HPDE6-E6E7 (cell line): ENCODE measurements at regions not wholly inside any gene's neighbourhood (a gene's known extent, or its start where the extent isn't known, plus 50 kb on each side); places are given as distances from the start of the nearest gene placed in this dataset.

Experiments
- DNase-seq: peaks from one replicate; pipeline ENCODE4 v3.0.0; 2011; ENCODE audit warnings: missing footprints; ENCODE audit errors: extremely low spot score

DNA sequence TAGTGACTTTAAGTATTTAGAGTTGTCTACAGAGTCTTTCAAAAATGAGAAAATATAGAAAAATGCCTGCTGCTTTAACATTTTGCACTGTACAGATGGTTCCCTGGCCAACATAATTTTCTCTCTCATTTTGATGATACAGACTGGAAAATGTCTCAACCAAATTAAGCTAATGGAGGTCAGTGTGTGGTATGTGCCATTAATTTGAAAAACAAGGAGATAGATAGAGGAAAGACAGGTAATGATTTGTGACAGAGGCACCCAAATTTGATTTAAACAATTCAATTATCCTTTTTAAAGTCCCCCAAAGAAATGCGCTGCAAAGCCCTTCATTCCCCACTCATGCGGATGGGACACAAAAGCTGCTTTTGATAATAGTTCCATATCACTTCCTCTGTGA, 140.0 kb downstream of the ASCL1 start:
- DNase-seq, result no peak

DNA sequence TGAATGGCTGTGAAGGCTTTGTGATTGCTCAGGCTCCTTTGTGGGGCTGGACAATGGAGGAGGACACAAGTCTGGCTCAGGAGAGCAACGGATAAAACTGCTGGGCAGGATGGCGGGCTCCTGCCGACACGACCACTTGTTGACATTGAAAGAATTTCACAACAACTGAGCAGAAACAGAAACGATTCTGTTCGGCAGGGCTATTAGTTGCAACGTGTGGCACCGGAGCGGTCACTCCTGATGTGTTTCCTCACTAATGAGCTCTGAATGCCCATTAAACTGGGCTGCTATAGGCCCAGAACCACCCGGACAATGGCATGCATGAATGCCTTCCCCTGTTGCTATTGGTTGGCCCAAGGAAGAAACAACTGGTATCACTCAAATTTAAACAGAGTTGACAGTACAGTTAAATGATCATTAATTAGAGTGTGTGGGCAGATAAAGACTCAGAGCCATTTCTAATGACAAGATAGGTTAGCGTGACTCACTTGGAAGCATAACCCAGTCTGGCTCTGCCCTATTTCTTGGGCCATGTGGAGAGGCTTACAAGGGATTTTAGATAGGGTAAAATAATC, 142.9 kb downstream of the ASCL1 start:
- no peak for DNase-seq

DNA sequence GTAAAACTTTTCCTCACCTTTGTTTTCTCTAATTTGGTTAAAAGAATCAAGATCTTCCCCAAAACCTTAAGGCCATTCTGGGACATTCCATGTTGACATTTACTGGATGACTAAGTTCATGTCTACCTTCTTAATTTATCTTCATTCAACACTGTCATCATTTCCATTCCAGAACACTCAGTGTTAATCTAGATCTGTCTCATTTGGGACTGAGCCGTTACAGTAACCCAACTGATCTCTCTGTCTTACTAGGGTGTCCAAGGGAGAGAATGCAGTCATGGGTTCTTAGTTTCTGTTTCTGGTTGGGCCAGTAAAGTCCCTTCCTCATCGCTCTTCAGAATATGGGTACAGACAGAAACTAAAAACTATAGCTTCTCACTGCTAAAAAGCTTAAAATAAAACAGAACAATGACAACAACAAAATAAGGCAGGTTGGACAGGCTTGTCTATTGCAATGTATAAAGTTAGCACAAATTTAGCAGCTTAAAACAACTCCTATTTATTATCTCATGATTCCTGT, 144.8 kb downstream of the ASCL1 start:
- DNase-seq, result no peak

DNA sequence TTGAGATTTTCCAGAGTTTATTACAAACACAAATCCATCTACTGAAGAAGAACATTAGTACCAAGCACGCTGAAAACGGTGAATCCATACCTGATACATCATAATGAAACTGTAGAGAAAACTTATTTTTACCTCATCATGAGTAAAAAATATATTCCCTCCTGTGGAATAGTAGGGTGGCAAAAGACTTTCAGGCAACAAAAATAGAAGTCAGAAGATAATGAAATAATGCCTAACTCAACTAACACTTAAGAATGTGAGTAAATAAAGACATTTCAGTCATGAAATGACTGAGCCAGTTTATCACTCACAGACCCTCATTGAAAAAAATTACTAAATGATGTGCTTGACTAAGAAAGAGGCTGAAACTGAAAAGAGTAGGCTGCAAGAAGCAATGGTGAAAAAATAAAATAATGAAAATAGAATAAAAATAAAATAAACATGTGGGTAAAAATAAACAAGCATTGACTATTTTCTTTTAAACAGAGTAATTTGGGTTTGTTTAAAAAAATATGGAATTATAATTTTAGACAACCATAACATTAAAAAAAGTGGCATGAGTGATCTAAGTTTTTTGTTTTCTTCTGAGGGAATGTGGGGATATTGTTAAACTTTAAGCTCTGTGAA, 148.6 kb downstream of the ASCL1 start:
- DNase-seq, result no peak

DNA sequence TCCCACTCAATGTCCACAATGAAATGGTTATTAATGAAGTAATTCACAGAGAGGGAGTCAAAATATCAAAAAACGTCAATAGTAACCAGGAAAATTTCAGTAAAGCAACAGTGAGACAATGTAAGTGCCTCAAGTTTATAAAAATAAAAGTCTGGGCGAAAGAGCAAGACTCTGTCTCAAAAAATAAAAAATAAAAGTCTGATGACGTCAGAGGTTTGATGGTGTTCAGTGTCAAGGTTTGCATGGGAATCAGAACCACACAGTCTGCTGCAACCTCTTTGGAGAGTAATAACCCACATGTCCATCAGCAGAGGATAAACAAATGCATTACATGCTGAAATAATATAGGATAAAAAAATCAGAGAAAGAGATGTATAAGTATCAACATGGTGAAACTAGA, 152.4 kb downstream of the ASCL1 start:
- DNase-seq, result no peak

GRCh38 chr12:103114296-103115055, 157.0 kb downstream of the ASCL1 start:
- no peak for DNase-seq

DNA sequence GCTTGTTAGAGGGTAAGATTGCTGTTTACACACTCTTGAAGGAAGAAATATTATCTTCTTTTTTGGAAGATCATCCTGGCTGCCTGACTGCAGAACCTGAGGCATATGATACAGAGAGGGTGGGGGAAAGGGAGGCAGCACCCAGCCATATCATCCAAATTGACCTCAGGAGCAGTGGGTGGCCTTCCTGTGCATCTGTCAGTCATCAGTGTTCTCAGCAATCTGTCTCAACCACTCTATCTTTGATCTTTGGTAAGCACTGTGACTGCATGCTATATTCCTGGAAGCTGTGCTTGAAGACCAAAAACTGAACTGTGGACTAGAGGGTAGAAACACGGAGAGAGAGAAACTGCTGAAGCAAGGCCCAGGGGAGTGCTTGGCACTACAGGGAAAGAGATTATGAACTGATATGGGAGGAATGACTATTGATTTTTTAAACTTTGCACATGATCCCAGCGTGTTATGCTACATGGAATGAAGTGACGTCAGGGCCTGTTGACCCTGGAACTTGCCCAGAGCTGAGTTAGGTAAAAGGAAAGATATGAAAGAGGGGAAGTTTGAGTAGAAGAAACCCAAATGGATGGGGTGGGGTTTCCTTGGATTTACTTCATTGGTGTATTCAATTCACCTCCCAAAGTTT, 171.5 kb downstream of the ASCL1 start:
- no peak for DNase-seq

DNA sequence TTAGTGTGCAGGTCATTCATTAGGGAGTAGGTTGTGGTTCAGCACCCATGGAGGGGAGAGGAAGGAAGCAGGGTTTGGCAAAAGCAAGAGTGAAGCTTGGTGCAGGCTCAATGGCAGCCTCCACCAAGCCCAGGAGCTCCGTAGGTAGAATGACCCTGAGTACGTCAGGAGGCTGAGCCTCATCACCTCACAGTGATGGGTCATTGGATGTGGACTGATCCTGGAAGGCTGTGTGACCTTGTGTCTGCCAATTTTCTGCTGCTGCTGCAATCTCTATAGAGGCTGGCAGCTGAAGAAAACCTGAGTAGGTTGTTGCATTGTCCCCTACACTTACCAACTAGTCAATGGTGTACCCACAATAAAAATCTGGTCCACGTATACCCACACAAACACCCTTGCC, 173.1 kb downstream of the ASCL1 start:
- no peak for DNase-seq

DNA sequence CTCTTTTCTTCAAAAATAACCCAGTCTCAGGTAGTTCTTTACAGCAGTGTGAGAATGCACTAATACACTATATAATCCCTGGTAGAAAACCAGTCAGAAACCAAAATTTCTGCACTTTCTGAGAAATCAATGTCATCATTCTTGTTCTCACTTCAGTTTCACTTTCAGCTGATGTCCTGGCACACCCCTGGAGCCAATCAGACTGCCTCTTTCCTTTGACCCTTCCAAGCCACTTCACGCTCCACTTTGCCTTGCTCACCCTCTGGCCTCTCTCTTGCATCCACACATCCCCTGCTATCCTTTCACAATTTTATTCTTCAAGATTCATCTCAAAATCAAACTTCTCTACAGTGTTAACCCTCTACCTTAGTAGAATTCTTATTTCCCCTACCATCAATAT, 181.1 kb downstream of the ASCL1 start:
- no peak for DNase-seq

DNA sequence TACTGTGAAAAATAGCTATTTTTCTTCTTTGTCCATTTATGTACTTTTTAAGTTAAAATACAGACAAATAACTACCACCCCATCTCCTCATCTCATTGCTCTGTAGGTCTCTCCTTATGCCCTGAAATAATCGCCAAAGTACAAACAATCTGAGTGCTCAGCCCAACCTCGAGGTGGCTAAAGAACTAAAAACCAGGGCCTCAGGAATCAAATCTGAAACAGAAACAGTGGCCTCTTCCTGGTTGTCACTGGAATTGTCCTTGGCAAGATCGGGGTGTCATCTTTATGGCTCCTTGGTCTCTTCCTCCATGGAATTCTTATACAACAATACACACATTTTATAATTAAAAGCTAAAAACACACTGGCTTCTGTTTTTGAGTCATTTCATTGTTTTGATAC, 182.4 kb downstream of the ASCL1 start:
- no peak for DNase-seq

DNA sequence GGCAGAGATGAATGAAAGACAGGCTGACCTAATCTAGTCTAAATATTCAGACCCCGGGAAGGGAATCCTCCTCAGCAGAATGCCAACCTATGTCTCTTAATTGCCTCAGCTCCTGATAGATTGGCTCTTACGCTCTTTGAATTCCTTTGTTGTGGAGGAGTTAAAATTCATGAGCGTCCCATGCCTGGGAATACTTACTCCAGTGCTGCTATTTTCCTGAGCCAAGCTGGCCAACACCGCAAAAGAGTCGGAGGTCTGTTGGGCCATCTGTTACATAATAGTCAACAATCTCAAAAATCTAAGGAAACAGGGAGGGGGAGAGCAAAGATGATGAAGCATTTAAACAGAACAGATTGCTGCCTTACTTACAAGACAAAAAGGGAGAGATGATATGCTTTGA, 182.8 kb downstream of the ASCL1 start:
- DNase-seq, result no peak

GRCh38 chr12:103144278-103144677, 186.8 kb downstream of the ASCL1 start:
- DNase-seq, result no peak

DNA sequence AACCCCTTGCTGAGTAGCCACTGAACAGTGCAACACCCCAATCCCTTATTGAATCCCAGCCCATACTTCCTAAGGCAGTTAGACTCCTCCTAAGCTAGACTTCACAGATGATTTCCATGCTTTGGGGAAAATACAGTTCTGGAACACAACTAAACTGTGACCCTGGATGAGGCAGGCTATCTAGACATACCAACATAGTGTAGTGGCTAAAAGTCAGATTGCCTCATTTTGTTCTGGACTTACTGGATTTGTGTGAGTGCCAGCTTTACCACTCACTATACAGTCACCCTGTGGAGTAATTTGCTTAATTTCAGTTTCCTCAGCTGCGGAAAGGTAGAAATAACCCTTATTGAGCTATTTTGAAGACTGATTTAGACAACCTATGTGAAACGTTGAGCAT, 203.1 kb downstream of the ASCL1 start:
- no peak for DNase-seq

DNA sequence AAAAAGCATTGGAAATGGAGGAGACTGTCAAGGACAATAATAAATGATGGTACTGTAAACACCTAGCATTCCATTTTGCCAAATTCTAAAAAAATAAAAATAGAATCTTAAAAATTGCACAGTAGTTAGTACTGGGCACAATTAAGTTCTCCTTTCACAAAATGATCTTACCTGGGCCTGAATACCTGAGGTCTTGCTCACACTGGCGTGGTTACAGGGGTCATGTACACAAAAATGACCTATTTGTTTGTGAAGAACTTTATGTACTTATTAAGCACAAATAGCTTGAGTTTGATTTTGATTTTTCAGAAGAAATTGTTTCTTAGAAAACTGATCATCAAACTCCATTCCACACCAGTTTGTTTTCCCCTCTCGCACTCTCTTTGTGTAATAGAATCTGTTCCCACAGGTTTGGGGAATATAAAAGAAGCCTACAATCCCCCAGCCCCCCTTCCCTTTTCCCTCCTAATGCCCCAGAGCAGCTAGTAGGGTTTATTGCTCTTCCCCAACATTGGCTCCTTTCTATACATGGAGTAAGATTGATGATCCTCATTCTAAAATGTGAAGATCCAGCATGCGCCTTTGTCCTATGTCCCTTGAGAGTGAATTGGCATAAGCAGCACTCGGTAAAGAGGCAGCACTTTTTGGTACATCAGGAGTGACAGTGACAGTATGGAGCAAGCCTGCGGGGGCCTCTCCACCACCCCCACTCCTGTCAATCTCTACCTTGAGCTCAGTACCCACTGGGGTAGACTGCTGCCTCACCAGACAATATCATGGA, 204.3 kb downstream of the ASCL1 start:
- DNase-seq, result no peak

GRCh38 chr12:103166949-103167348, 209.5 kb downstream of the ASCL1 start:
- no peak for DNase-seq

- no peak for DNase-seq
Observed at GRCh38 chr12:103172447-103173112, 215.1 kb downstream of the ASCL1 start.

GRCh38 chr12:103175625-103176024, 218.2 kb downstream of the ASCL1 start:
- no peak for DNase-seq

- no peak for DNase-seq
Observed at GRCh38 chr12:103177639-103178255, 220.3 kb downstream of the ASCL1 start.

DNA sequence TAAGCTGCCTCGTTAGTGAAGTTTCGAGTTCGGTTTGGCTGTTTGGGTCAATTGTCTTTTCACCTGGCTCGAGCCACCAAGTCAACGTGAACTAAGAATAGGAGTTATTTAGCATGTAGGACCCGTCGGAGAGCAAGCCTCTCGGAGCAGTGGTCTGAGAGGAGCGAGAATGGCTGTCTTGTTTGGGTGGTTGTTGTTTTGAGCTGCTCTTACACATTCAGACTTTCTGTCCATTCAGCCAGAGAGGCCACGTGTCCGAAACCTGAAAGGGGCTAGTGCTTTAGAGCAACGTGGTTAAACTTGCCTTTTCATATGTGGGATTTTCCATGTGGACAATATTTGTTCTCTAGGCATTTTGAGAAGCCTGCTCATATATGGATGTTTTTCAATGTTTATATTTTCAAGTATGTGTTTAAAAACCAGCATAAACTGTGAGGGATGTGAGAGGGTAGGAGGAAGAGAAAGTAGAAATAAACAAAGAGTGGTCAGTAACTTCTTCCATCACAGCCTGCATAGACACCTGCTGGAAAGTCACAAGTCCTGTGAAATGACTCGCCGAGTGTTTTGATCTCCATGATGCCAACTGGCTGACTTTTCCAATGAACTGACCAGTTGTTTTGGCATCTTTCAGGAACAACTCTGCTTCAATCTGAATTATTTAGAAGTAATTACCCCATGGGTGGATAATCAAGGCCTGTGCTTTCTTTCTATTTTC, 221.0 kb downstream of the ASCL1 start:
- no peak for DNase-seq
